GM21619 (cell line): ENCODE measurements at regions not wholly inside any gene's neighbourhood (a gene's known extent, or its start where the extent isn't known, plus 50 kb on each side); places are given as distances from the start of the nearest gene placed in this dataset.
"Not testable (repeated sequence)": the region's sequence is repeated elsewhere in the genome, so short reads cannot be mapped to it uniquely, and the experiment has no call there.

ENCODE experiments used
- ATAC-seq: cut with Tn5 transposase; IDR thresholded peaks from one replicate; pipeline ENCODE4 v1.9.1; 2021; ENCODE audit not compliant: unreplicated experiment

GRCh38 chr3:25944329-25944728 is 154.4 kb downstream of the OXSM start:
- ATAC-seq = no peak

- ATAC-seq = no peak
Observed at GRCh38 chr3:25945366-25945765, 155.5 kb downstream of the OXSM start.

GRCh38 chr3:25945836-25946235 is 155.9 kb downstream of the OXSM start:
- ATAC-seq = no peak

- no peak for ATAC-seq
Observed at GRCh38 chr3:25952133-25952532, 162.2 kb downstream of the OXSM start.

GRCh38 chr3:25957026-25957425 is 167.1 kb downstream of the OXSM start:
- ATAC-seq = no peak

GRCh38 chr3:25960776-25961175 is 170.9 kb downstream of the OXSM start:
- no peak for ATAC-seq

- no peak for ATAC-seq
Observed at GRCh38 chr3:25962255-25962654, 172.4 kb downstream of the OXSM start.

- ATAC-seq = no peak
Observed at GRCh38 chr3:25964141-25964540, 174.3 kb downstream of the OXSM start.

GRCh38 chr3:25967385-25967784 is 177.5 kb downstream of the OXSM start:
- no peak for ATAC-seq

- no peak for ATAC-seq
Observed at GRCh38 chr3:25971736-25972135, 181.8 kb downstream of the OXSM start.

- ATAC-seq = no peak
Observed at GRCh38 chr3:25973122-25973521, 183.2 kb downstream of the OXSM start.

- ATAC-seq = no peak
Observed at GRCh38 chr3:25982756-25983155, 192.9 kb downstream of the OXSM start.

- ATAC-seq = no peak
Observed at GRCh38 chr3:25985621-25986020, 195.7 kb downstream of the OXSM start.

GRCh38 chr3:25992606-25993005 is 202.7 kb downstream of the OXSM start:
- no peak for ATAC-seq

- ATAC-seq = no peak
Observed at GRCh38 chr3:26004172-26004571, 214.3 kb downstream of the OXSM start.

GRCh38 chr3:26011276-26011675 is 221.4 kb downstream of the OXSM start:
- ATAC-seq = no peak

GRCh38 chr3:26012241-26012745 is 222.4 kb downstream of the OXSM start:
- ATAC-seq = no peak

GRCh38 chr3:26015752-26016151 is 225.9 kb downstream of the OXSM start:
- ATAC-seq = no peak

- ATAC-seq = no peak
Observed at GRCh38 chr3:26018889-26019288, 229.0 kb downstream of the OXSM start.

- ATAC-seq = not testable (repeated sequence)
Observed at GRCh38 chr3:26024206-26024605, 234.3 kb downstream of the OXSM start.

- ATAC-seq = no peak
Observed at GRCh38 chr3:26029321-26029720, 239.4 kb downstream of the OXSM start.

GRCh38 chr3:26042126-26042525 is 252.2 kb downstream of the OXSM start:
- ATAC-seq = not testable (repeated sequence)

GRCh38 chr3:26049951-26050350 is 260.1 kb downstream of the OXSM start:
- ATAC-seq = no peak

GRCh38 chr3:26050776-26051175 is 260.9 kb downstream of the OXSM start:
- ATAC-seq = no peak
